ENCODE measurements at regions not wholly inside any gene's neighbourhood (a gene's known extent, or its start where the extent isn't known, plus 50 kb on each side); places are given as distances from the start of the nearest gene placed in this dataset.

DNA sequence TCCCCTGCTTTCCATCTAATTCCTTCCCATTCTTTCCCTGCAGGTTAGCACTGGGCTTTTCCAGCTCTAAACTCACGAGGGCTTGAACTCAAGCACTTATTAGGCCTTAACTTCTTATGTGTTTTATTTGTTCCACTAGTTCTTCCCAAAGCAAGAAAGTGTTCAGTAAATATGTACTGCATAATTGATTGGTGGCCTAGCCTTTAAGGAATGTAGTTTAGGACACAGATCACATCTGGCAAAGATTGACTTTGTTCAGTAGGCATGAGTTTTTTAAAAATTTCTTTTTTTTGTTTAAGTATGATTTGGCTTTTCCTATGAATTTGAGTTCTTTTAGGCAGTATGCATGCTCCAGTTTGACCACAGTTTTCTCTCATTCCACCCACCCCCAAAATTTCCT lies 285.2 kb downstream of the NPR3 start:
- peaks cover 3% of the 10 kb centered on the region for H3K9me3 Mint-ChIP-seq (ENCODE audit: low read depth, unreplicated experiment)
- H3K4me1 Mint-ChIP-seq (ENCODE audit: low read depth, unreplicated experiment): no peaks in the 10 kb centered on the region
- no peak overlapping the region for H3K4me3 Mint-ChIP-seq (ENCODE audit: low read depth, unreplicated experiment)
- no TSS peak for BruUV-seq (replicated peaks)
- no peak overlapping the region for H3K27ac Mint-ChIP-seq (ENCODE audit: unreplicated experiment)
- H3K36me3 Mint-ChIP-seq (ENCODE audit: insufficient read depth, unreplicated experiment): no peaks in the 10 kb centered on the region
- intact Hi-C loops (cut with micrococcal nuclease; ENCODE audit: unreplicated experiment): no loop called here
- CTCF ChIA-PET: interaction anchor here (0.6 kb wide), 1 partner anchor 12 kb away, joined by 4 read pairs; no protein-coding TSS in a partner anchor
- TF ChIP-seq CTCF (IDR thresholded peaks at IDR 0.05; ENCODE audit: unreplicated experiment): no peak
- no peak for DNase-seq
- H3K27me3 Mint-ChIP-seq (ENCODE audit: unreplicated experiment): peaks cover 27% of the 10 kb centered on the region

DNA sequence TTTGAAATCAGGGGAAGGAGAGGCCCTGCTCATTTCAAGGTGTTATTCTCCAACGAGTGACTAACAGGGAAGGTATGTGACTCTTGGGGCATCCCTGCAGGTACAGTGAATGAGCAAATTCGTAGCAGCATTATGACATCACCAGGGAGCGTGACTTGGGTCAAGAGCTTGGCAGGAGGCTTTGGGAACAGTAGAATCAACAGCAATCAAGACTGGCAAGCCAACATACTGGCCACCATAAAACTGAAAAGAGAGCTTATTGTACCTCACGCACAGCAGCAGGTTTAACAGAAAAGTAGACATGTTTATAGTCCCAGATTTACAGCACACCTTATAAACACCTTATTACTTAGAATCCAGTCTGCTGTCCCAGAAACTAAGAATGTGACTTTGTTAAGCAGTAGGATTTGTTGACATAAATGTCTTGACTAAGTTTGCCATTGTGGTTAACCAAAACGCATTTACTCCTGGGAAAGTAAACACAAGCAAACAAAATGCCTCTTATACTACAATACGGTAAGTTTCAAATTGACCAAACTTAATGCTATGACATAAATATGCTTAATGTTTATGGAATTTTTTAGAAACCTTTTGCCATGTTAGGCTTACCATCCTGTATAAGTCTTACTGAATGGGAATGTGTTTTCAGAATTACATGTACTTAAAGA lies 297.8 kb downstream of the NPR3 start:
- no TSS peak for BruUV-seq (replicated peaks)
- Mint-ChIP-seq H3K4me1 (ENCODE audit: low read depth, unreplicated experiment) (peaks cover 16% of the 10 kb centered on the region), H3K27me3 (ENCODE audit: unreplicated experiment) (no peaks in the 10 kb centered on the region), H3K36me3 (ENCODE audit: insufficient read depth, unreplicated experiment) (peaks cover 5% of the 10 kb centered on the region), H3K27ac (ENCODE audit: unreplicated experiment) (peak overlapping the region; percentile 58), H3K4me3 (ENCODE audit: low read depth, unreplicated experiment) (peak overlapping the region; percentile 7), H3K9me3 (ENCODE audit: low read depth, unreplicated experiment) (peaks cover 1% of the 10 kb centered on the region)
- CTCF ChIA-PET: no interaction called here
- intact Hi-C loops (cut with micrococcal nuclease; ENCODE audit: unreplicated experiment): loop anchor here (10.0 kb wide), 1 partner anchor 364 kb away; no protein-coding TSS in a partner anchor
- TF ChIP-seq CTCF (IDR thresholded peaks at IDR 0.05; ENCODE audit: unreplicated experiment): no peak
- DNase-seq: peak; percentile 78

GRCh38 chr5:33010846-33011245 lies 299.7 kb downstream of the NPR3 start:
- Mint-ChIP-seq H3K4me1 (ENCODE audit: low read depth, unreplicated experiment) (peaks cover 16% of the 10 kb centered on the region), H3K27ac (ENCODE audit: unreplicated experiment) (no peak overlapping the region), H3K9me3 (ENCODE audit: low read depth, unreplicated experiment) (peaks cover 6% of the 10 kb centered on the region), H3K4me3 (ENCODE audit: low read depth, unreplicated experiment) (no peak overlapping the region), H3K27me3 (ENCODE audit: unreplicated experiment) (no peaks in the 10 kb centered on the region), H3K36me3 (ENCODE audit: insufficient read depth, unreplicated experiment) (peaks cover 5% of the 10 kb centered on the region)
- CTCF ChIA-PET: no interaction called here
- no peak for TF ChIP-seq CTCF (IDR thresholded peaks at IDR 0.05; ENCODE audit: unreplicated experiment)
- no peak for DNase-seq
- intact Hi-C loops (cut with micrococcal nuclease; ENCODE audit: unreplicated experiment): no loop called here
- BruUV-seq (replicated peaks): no TSS peak

DNA sequence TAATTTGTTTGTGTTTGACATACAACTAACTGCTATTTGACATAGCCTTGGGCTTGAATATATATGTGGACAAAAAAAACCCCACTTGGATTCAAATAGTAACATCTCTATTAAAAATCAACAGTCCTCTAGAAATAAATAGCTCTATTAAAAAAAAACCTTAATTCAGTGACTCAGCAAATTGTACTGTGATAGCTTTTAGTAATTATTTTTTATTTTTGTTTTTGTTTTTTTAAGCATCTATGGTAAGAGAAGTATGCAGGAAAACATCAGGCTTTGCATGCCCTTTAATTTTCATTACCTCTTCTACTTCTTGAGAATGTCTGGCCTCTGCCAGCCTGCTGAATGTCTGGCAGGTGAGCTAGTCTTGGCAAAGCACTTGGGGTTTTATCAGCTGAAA lies 300.7 kb downstream of the NPR3 start:
- H3K4me1 Mint-ChIP-seq (ENCODE audit: low read depth, unreplicated experiment): peaks cover 16% of the 10 kb centered on the region
- no peak for TF ChIP-seq CTCF (IDR thresholded peaks at IDR 0.05; ENCODE audit: unreplicated experiment)
- H3K27ac Mint-ChIP-seq (ENCODE audit: unreplicated experiment): no peak overlapping the region
- H3K9me3 Mint-ChIP-seq (ENCODE audit: low read depth, unreplicated experiment): peaks cover 6% of the 10 kb centered on the region
- DNase-seq: no peak
- CTCF ChIA-PET: no interaction called here
- no TSS peak for BruUV-seq (replicated peaks)
- no peak overlapping the region for H3K4me3 Mint-ChIP-seq (ENCODE audit: low read depth, unreplicated experiment)
- intact Hi-C loops (cut with micrococcal nuclease; ENCODE audit: unreplicated experiment): no loop called here
- peaks cover 5% of the 10 kb centered on the region for H3K36me3 Mint-ChIP-seq (ENCODE audit: insufficient read depth, unreplicated experiment)
- H3K27me3 Mint-ChIP-seq (ENCODE audit: unreplicated experiment): no peaks in the 10 kb centered on the region
